ENCODE measurements at regions not wholly inside any gene's neighbourhood (a gene's known extent, or its start where the extent isn't known, plus 50 kb on each side); places are given as distances from the start of the nearest gene placed in this dataset.
"Not testable (repeated sequence)": the region's sequence is repeated elsewhere in the genome, so short reads cannot be mapped to it uniquely, and the experiment has no call there.

- H3K79me2 ChIP-seq (ENCODE audit: control insufficient read depth, low read length) = no peaks in the 10 kb centered on the region
- H3K36me3 ChIP-seq (ENCODE audit: control insufficient read depth, low read length) = no peaks in the 10 kb centered on the region
- no peaks in the 10 kb centered on the region for H3K4me1 ChIP-seq (ENCODE audit: control insufficient read depth, low read length)
- H4K20me1 ChIP-seq (ENCODE audit: control insufficient read depth, insufficient read depth, low read depth, low read length) = no peaks in the 10 kb centered on the region
- TF ChIP-seq, protein P1, sequence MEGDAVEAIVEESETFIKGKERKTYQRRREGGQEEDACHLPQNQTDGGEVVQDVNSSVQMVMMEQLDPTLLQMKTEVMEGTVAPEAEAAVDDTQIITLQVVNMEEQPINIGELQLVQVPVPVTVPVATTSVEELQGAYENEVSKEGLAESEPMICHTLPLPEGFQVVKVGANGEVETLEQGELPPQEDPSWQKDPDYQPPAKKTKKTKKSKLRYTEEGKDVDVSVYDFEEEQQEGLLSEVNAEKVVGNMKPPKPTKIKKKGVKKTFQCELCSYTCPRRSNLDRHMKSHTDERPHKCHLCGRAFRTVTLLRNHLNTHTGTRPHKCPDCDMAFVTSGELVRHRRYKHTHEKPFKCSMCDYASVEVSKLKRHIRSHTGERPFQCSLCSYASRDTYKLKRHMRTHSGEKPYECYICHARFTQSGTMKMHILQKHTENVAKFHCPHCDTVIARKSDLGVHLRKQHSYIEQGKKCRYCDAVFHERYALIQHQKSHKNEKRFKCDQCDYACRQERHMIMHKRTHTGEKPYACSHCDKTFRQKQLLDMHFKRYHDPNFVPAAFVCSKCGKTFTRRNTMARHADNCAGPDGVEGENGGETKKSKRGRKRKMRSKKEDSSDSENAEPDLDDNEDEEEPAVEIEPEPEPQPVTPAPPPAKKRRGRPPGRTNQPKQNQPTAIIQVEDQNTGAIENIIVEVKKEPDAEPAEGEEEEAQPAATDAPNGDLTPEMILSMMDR (IDR thresholded peaks at IDR 0.05; ENCODE audit: low read depth, low read length, poor library complexity, severe bottlenecking) = no peak
- no peak for TF ChIP-seq EZH2phosphoT487 (IDR thresholded peaks at IDR 0.05; ENCODE audit: borderline replicate concordance, low read length)
- no peaks in the 10 kb centered on the region for H3K27me3 ChIP-seq (ENCODE audit: control insufficient read depth, low read length)
- no peak overlapping the region for H3K4me2 ChIP-seq (ENCODE audit: low read length)
- no peaks in the 10 kb centered on the region for H3K9me2 ChIP-seq (replicated peaks; ENCODE audit: control insufficient read depth, low read length)
- H3K27ac ChIP-seq (ENCODE audit: low read depth, low read length) = no peak overlapping the region
- no peaks in the 10 kb centered on the region for H3F3A ChIP-seq (ENCODE audit: control insufficient read depth, insufficient read depth)
- H3K4me3 ChIP-seq (ENCODE audit: low read length) = no peak overlapping the region
- no peaks in the 10 kb centered on the region for H3K9me3 ChIP-seq (ENCODE audit: control insufficient read depth, insufficient read depth, low read length)
Measured at GRCh38 chrX:155745792-155746191, 133.0 kb upstream of the TMLHE start.

DNA sequence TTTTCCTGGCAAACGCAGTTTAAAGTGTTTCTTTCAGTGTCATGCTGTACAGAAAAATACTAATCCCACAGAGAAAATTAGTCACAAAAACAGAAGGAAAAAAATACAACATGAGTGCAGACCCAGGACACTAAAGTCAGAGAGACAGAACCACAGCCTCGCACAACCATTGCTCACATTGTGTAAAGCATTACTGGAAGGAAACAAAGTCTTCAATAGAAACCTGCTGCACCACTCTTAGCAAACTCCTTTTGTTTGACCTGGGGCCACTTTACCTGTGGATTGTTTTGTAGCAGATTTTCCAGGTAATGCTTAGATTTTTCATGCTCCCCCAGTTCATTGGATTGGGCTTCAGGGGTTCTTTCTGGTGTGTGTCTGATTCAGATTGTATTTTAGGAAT, 131.8 kb upstream of the TMLHE start:
- H3K4me3 ChIP-seq (ENCODE audit: low read length) = no peak overlapping the region
- H3K79me2 ChIP-seq (ENCODE audit: control insufficient read depth, low read length) = no peaks in the 10 kb centered on the region
- H3K9me3 ChIP-seq (ENCODE audit: control insufficient read depth, insufficient read depth, low read length) = no peaks in the 10 kb centered on the region; the same call in 1 of the 2 replicates
- no peak overlapping the region for H3K27ac ChIP-seq (ENCODE audit: low read depth, low read length)
- no peaks in the 10 kb centered on the region for H4K20me1 ChIP-seq (ENCODE audit: control insufficient read depth, insufficient read depth, low read depth, low read length)
- H3K4me2 ChIP-seq (ENCODE audit: low read length) = no peak overlapping the region
- H3F3A ChIP-seq (ENCODE audit: control insufficient read depth, insufficient read depth) = no peaks in the 10 kb centered on the region
- no peaks in the 10 kb centered on the region for H3K4me1 ChIP-seq (ENCODE audit: control insufficient read depth, low read length)
- no peaks in the 10 kb centered on the region for H3K9me2 ChIP-seq (replicated peaks; ENCODE audit: control insufficient read depth, low read length)
- no peak for TF ChIP-seq EZH2phosphoT487 (IDR thresholded peaks at IDR 0.05; ENCODE audit: borderline replicate concordance, low read length)
- TF ChIP-seq, protein P1 (IDR thresholded peaks at IDR 0.05; ENCODE audit: low read depth, low read length, poor library complexity, severe bottlenecking) = no peak
- no peaks in the 10 kb centered on the region for H3K27me3 ChIP-seq (ENCODE audit: control insufficient read depth, low read length)
- H3K36me3 ChIP-seq (ENCODE audit: control insufficient read depth, low read length) = no peaks in the 10 kb centered on the region

DNA sequence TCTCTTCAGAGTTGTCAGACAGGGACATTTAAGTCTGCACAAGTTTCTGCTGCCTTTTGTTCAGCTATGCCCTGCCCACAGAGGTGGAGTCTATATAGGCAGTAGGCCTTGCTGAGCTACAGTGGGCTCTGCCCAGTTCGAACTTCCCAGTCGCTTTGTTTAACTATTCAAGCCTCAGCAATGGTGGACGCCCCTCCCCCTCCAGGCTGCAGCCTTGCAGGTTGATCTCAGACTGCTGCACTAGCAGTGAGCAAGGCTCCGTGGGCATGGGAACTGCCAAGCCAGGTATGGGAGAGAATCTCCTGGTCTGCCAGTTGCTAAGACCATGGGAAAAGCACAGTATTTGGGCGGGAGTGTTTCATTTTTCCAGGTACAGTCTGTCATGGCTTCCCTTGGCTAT, 115.6 kb upstream of the TMLHE start:
- H3K36me3 ChIP-seq (ENCODE audit: control insufficient read depth, low read length); H3K9me2 ChIP-seq (replicated peaks; ENCODE audit: control insufficient read depth, low read length); H4K20me1 ChIP-seq (ENCODE audit: control insufficient read depth, insufficient read depth, low read depth, low read length); H3K4me1 ChIP-seq (ENCODE audit: control insufficient read depth, low read length); H3K27me3 ChIP-seq (ENCODE audit: control insufficient read depth, low read length); H3K79me2 ChIP-seq (ENCODE audit: control insufficient read depth, low read length); H3K4me3 ChIP-seq (ENCODE audit: low read length); H3K4me2 ChIP-seq (ENCODE audit: low read length); H3F3A ChIP-seq (ENCODE audit: control insufficient read depth, insufficient read depth); H3K9me3 ChIP-seq (ENCODE audit: control insufficient read depth, insufficient read depth, low read length); H3K27ac ChIP-seq (ENCODE audit: low read depth, low read length): not testable (repeated sequence)

- H3K79me2 ChIP-seq (ENCODE audit: control insufficient read depth, low read length) = no peaks in the 10 kb centered on the region
- H3K4me2 ChIP-seq (ENCODE audit: low read length) = no peak overlapping the region
- H3F3A ChIP-seq (ENCODE audit: control insufficient read depth, insufficient read depth) = no peaks in the 10 kb centered on the region
- H3K36me3 ChIP-seq (ENCODE audit: control insufficient read depth, low read length) = no peaks in the 10 kb centered on the region
- no peak overlapping the region for H3K4me3 ChIP-seq (ENCODE audit: low read length)
- TF ChIP-seq EZH2phosphoT487 (IDR thresholded peaks at IDR 0.05; ENCODE audit: borderline replicate concordance, low read length) = no peak
- TF ChIP-seq, protein P1 (IDR thresholded peaks at IDR 0.05; ENCODE audit: low read depth, low read length, poor library complexity, severe bottlenecking) = no peak
- no peaks in the 10 kb centered on the region for H3K9me2 ChIP-seq (replicated peaks; ENCODE audit: control insufficient read depth, low read length)
- no peaks in the 10 kb centered on the region for H3K4me1 ChIP-seq (ENCODE audit: control insufficient read depth, low read length)
- no peak overlapping the region for H3K27ac ChIP-seq (ENCODE audit: low read depth, low read length)
- no peaks in the 10 kb centered on the region for H4K20me1 ChIP-seq (ENCODE audit: control insufficient read depth, insufficient read depth, low read depth, low read length)
- H3K27me3 ChIP-seq (ENCODE audit: control insufficient read depth, low read length) = no peaks in the 10 kb centered on the region
- no peaks in the 10 kb centered on the region for H3K9me3 ChIP-seq (ENCODE audit: control insufficient read depth, insufficient read depth, low read length)
Measured at GRCh38 chrX:155718972-155719586, 106.3 kb upstream of the TMLHE start.

Data from DOHH2 (cell line).